ENCODE measurements at regions not wholly inside any gene's neighbourhood (a gene's known extent, or its start where the extent isn't known, plus 50 kb on each side); places are given as distances from the start of the nearest gene placed in this dataset.

GRCh38 chr16:88290850-88291830 is 91.6 kb upstream of the ZNF469 start:
- Histone ChIP-seq H3K36me3 (no peaks in the 10 kb centered on the region), H3K4me1 (replicated peaks) (peaks cover 13% of the 10 kb centered on the region; the same call in 1 of the 2 replicates), H3K27me3 (replicated peaks) (no peaks in the 10 kb centered on the region), H3K9me3 (replicated peaks) (peaks cover 27% of the 10 kb centered on the region), H3K27ac (no peak overlapping the region), H3K4me3 (no peak overlapping the region)
- DNase-seq (ENCODE audit: low read depth in 1 of 2, low spot score in 2 of 2), result no peak

GRCh38 chr16:88292007-88292970 is 90.5 kb upstream of the ZNF469 start:
- H3K27me3 ChIP-seq (replicated peaks), result no peaks in the 10 kb centered on the region
- H3K9me3 ChIP-seq (replicated peaks), result peaks cover 16% of the 10 kb centered on the region
- peaks cover 13% of the 10 kb centered on the region; the same call in 1 of the 2 replicates for H3K4me1 ChIP-seq (replicated peaks)
- no peaks in the 10 kb centered on the region for H3K36me3 ChIP-seq
- H3K27ac ChIP-seq, result no peak overlapping the region
- no peak overlapping the region for H3K4me3 ChIP-seq
- no peak for DNase-seq (ENCODE audit: low read depth in 1 of 2, low spot score in 2 of 2)

- Histone ChIP-seq H3K4me1 (replicated peaks) (peaks cover 13% of the 10 kb centered on the region; the same call in 1 of the 2 replicates), H3K4me3 (no peak overlapping the region), H3K27ac (no peak overlapping the region), H3K36me3 (no peaks in the 10 kb centered on the region), H3K27me3 (replicated peaks) (no peaks in the 10 kb centered on the region), H3K9me3 (replicated peaks) (peaks cover 10% of the 10 kb centered on the region)
- DNase-seq (ENCODE audit: low read depth in 1 of 2, low spot score in 2 of 2), result no peak
These were observed 89.7 kb upstream of the ZNF469 start for GRCh38 chr16:88293097-88293496.

- H3K27ac ChIP-seq, result no peak overlapping the region
- H3K9me3 ChIP-seq (replicated peaks), result no peaks in the 10 kb centered on the region
- peaks cover 15% of the 10 kb centered on the region for H3K4me1 ChIP-seq (replicated peaks)
- no peaks in the 10 kb centered on the region for H3K36me3 ChIP-seq
- H3K4me3 ChIP-seq, result no peak overlapping the region
- no peak for DNase-seq (ENCODE audit: low read depth in 1 of 2, low spot score in 2 of 2)
- H3K27me3 ChIP-seq (replicated peaks), result no peaks in the 10 kb centered on the region
These were observed 86.9 kb upstream of the ZNF469 start for GRCh38 chr16:88295671-88296436.

GRCh38 chr16:88296437-88297177 is 86.2 kb upstream of the ZNF469 start:
- no peaks in the 10 kb centered on the region for H3K9me3 ChIP-seq (replicated peaks)
- H3K4me3 ChIP-seq, result no peak overlapping the region
- H3K27me3 ChIP-seq (replicated peaks), result no peaks in the 10 kb centered on the region
- H3K4me1 ChIP-seq (replicated peaks), result peaks cover 15% of the 10 kb centered on the region
- H3K27ac ChIP-seq, result no peak overlapping the region
- no peaks in the 10 kb centered on the region for H3K36me3 ChIP-seq
- no peak for DNase-seq (ENCODE audit: low read depth in 1 of 2, low spot score in 2 of 2)

- Histone ChIP-seq H3K27me3 (replicated peaks) (no peaks in the 10 kb centered on the region), H3K4me3 (no peak overlapping the region), H3K4me1 (replicated peaks) (peaks cover 15% of the 10 kb centered on the region), H3K36me3 (no peaks in the 10 kb centered on the region), H3K9me3 (replicated peaks) (no peaks in the 10 kb centered on the region), H3K27ac (no peak overlapping the region)
- no peak for DNase-seq (ENCODE audit: low read depth in 1 of 2, low spot score in 2 of 2)
These were observed 85.5 kb upstream of the ZNF469 start for GRCh38 chr16:88297178-88297720.

DNA sequence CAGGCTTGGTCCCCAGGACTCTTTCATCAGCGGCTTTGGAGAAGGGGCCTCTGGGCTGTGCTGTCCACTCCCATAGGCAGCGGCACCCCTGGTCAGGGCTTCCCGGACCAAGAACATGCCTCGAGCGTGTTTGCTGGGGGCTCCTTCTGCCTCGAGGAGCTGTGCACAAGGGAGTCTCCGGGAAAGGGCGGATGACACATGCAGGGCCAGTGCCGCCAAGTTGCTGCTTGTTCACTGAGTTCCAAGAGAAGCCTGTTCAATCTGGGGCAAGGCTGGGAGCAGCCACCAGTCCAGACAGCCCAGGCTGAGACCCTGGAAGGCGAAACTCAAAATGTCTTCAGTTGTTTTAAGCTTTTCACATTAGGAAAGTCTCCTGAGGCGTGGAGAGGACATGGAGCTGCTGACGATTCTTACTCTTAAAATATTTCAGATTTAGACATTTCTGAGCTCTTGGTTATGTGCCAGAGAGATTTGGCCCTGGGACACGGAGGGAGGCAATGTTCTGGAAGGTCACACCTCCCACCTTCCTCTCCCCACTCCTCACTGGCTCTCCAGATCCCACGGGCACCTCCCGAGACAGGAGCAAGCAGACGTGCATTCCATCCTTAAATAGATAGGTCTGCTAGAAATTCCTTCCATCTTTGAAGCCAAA is 84.5 kb upstream of the ZNF469 start:
- Histone ChIP-seq H3K4me3 (no peak overlapping the region), H3K36me3 (no peaks in the 10 kb centered on the region; the same call in 1 of the 2 replicates), H3K27me3 (replicated peaks) (no peaks in the 10 kb centered on the region), H3K27ac (no peak overlapping the region), H3K9me3 (replicated peaks) (no peaks in the 10 kb centered on the region), H3K4me1 (replicated peaks) (peaks cover 19% of the 10 kb centered on the region)
- DNase-seq (ENCODE audit: low read depth in 1 of 2, low spot score in 2 of 2), result no peak

DNA sequence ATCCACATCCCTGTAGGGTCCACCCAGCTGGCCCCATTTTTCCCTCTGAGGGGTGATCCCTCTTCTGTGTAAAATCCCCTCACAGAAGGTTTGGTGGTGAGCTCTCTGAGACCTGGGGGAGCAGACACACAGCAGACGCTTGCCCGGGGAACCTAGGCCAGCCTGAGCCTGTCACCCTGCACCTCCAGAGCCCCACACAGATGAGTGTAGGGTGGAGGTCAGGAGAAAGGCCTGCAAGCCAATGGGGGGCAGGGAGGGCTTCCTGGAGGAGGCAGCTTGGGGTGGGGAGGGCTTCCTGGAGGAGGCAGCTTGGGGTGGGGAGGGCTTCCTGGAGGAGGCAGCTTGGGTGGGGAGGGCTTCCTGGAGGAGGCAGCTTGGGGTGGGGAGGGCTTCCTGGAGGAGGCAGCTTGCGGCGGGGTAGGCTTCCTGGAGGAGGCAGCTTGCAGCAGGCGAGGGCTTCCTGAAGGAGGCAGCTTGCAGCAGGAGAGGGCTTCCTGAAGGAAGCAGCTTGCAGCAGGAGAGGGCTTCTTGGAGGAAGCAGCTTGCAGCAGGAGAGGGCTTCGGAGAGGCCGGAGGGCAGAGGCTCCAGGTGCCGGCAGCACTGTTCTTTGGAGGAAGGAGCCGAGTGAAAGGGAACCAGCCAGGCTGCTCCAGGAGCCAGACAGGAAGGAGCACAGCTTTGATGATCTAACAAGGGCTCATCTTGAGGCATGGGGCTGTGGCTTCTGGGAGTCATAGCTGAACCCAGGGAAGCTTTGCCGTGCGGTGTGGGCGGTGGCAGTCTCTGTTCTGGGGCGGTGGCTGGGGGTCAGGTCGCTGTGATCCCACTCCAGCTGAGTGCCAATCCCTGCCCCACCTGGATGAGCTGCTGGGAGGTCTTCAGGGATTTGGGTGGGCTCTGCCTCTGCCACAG is 83.7 kb upstream of the ZNF469 start:
- H3K4me3 ChIP-seq, result no peak overlapping the region
- H3K27me3 ChIP-seq (replicated peaks), result no peaks in the 10 kb centered on the region
- DNase-seq (ENCODE audit: low read depth in 1 of 2, low spot score in 2 of 2), result peak in 1 of 2 experiments; percentile 30
- H3K27ac ChIP-seq, result peak overlapping the region; percentile 23; the same call in 1 of the 2 replicates
- H3K4me1 ChIP-seq (replicated peaks), result peaks cover 26% of the 10 kb centered on the region
- no peaks in the 10 kb centered on the region for H3K9me3 ChIP-seq (replicated peaks)
- no peaks in the 10 kb centered on the region; the same call in 1 of the 2 replicates for H3K36me3 ChIP-seq

DNA sequence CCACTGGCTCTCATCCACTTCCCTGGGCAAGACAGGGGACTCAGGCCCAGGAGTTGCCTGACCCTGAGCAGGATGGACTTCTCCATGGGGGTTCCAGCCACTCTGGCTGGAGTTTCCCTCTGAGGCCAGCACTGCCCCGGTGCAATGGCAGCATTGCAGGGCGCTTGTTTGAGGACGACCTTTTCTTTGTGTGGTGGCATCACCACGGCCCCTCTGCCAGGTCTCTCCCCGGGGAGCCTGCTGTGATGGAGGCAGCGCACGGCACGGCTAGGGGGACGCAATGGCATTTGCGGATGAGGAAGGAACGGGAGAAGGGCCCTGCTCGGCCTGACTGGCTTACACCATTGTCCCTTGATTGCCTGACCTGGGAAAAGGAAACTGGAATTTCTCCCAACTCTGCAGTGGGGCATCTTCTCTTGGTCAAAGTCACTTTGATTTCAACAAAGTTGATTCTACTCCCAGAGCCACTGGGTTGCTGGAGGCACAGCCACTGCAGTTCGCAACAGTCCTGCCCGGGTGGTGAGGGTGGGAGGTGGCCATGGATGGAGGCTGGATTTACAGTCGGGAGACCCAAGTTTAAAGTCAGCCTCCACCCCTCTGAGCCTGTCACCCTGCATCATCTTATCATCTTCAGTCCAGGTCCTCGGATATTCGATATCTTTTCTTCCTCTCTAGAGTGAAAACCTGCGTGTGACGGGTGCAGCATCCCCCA is 82.9 kb upstream of the ZNF469 start:
- H3K27me3 ChIP-seq (replicated peaks), result no peaks in the 10 kb centered on the region
- peaks cover 35% of the 10 kb centered on the region for H3K4me1 ChIP-seq (replicated peaks)
- peak overlapping the region; percentile 23; the same call in 1 of the 2 replicates for H3K27ac ChIP-seq
- no peaks in the 10 kb centered on the region; the same call in 1 of the 2 replicates for H3K36me3 ChIP-seq
- no peak overlapping the region for H3K4me3 ChIP-seq
- no peak for DNase-seq (ENCODE audit: low read depth in 1 of 2, low spot score in 2 of 2)
- no peaks in the 10 kb centered on the region for H3K9me3 ChIP-seq (replicated peaks)

DNA sequence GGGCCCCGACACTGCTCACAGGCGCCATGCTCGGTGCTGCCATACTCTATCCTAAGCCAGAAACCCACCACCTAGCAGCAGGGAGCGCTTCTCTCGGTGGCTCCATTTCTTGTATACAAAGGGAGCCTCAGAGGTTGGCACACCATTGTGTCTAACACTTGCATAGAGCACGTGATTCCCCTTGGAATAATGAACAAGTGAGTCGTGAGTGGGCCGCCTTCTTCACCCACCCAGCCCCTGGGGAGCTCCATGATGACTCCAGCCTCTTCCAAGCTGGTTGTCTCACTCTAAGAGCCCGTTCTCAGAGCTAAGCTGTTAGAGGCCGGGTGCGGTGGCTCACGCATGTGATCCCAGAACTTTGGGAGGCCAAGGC is 82.3 kb upstream of the ZNF469 start:
- H3K4me1 ChIP-seq (replicated peaks), result peaks cover 40% of the 10 kb centered on the region
- no peaks in the 10 kb centered on the region for H3K9me3 ChIP-seq (replicated peaks)
- DNase-seq (ENCODE audit: low read depth in 1 of 2, low spot score in 2 of 2), result no peak
- H3K27me3 ChIP-seq (replicated peaks), result no peaks in the 10 kb centered on the region
- no peak overlapping the region for H3K27ac ChIP-seq
- H3K36me3 ChIP-seq, result no peaks in the 10 kb centered on the region; the same call in 1 of the 2 replicates
- no peak overlapping the region for H3K4me3 ChIP-seq

- no peak overlapping the region for H3K27ac ChIP-seq
- DNase-seq (ENCODE audit: low read depth in 1 of 2, low spot score in 2 of 2), result no peak
- H3K27me3 ChIP-seq (replicated peaks), result no peaks in the 10 kb centered on the region
- no peak overlapping the region for H3K4me3 ChIP-seq
- no peaks in the 10 kb centered on the region for H3K9me3 ChIP-seq (replicated peaks)
- no peaks in the 10 kb centered on the region; the same call in 1 of the 2 replicates for H3K36me3 ChIP-seq
- H3K4me1 ChIP-seq (replicated peaks), result peaks cover 50% of the 10 kb centered on the region
These were observed 81.3 kb upstream of the ZNF469 start for GRCh38 chr16:88301431-88301830.

Data from SJSA1 (cell line).